DOHH2 (cell line): ENCODE measurements at regions not wholly inside any gene's neighbourhood (a gene's known extent, or its start where the extent isn't known, plus 50 kb on each side); places are given as distances from the start of the nearest gene placed in this dataset.

ENCODE experiments used
- H3F3A ChIP-seq: fragments of 200-600 bp; sonication (generic), shearing (Covaris generic); 2 replicates; pipeline ENCODE4 v1.6.0; 2016; ENCODE audit warnings: antibody characterized with exemption, mild to moderate bottlenecking; ENCODE audit not compliant: control insufficient read depth, insufficient read depth
- H3K27ac ChIP-seq: fragments of 200-600 bp; sonication (generic); 2 replicates; pipeline ENCODE4 v1.5.1; 2014; ENCODE audit warnings: low read depth, mild to moderate bottlenecking, low read length, moderate library complexity
- H3K27me3 ChIP-seq: fragments of 200-600 bp; sonication (generic); 2 replicates; pipeline ENCODE4 v1.6.1; 2014; ENCODE audit warnings: mild to moderate bottlenecking, low read length, mixed read lengths; ENCODE audit not compliant: control insufficient read depth
- H3K36me3 ChIP-seq: fragments of 200-600 bp; sonication (generic); 2 replicates; pipeline ENCODE4 v1.6.1; 2014; ENCODE audit warnings: mild to moderate bottlenecking, low read length, moderate library complexity, mixed read lengths; ENCODE audit not compliant: control insufficient read depth
- H3K4me1 ChIP-seq: fragments of 200-600 bp; sonication (generic); 2 replicates; pipeline ENCODE4 v1.6.1; 2014; ENCODE audit warnings: mild to moderate bottlenecking, low read length, mixed read lengths; ENCODE audit not compliant: control insufficient read depth
- H3K4me2 ChIP-seq: fragments of 200-600 bp; sonication (generic); 2 replicates; pipeline ENCODE4 v1.6.0; 2014; ENCODE audit warnings: mild to moderate bottlenecking, low read length, moderate library complexity
- H3K4me3 ChIP-seq: fragments of 200-600 bp; sonication (generic); 2 replicates; pipeline ENCODE4 v1.5.1; 2014; ENCODE audit warnings: mild to moderate bottlenecking, low read length, mixed read lengths
- H3K79me2 ChIP-seq: fragments of 200-600 bp; sonication (generic); 2 replicates; pipeline ENCODE4 v1.6.1; 2014; ENCODE audit warnings: mild to moderate bottlenecking, low read length, mixed read lengths; ENCODE audit not compliant: control insufficient read depth
- H3K9me2 ChIP-seq: fragments of 200-600 bp; sonication (generic); replicated peaks from 2 replicates; pipeline ENCODE4 v1.6.1; 2014; ENCODE audit warnings: mild to moderate bottlenecking, low read length, mixed read lengths; ENCODE audit not compliant: control insufficient read depth
- H3K9me3 ChIP-seq: fragments of 200-600 bp; sonication (generic); 2 replicates; pipeline ENCODE4 v1.6.1; 2014; ENCODE audit warnings: antibody characterized with exemption, low read length, mixed read lengths; ENCODE audit not compliant: control insufficient read depth, insufficient read depth
- H4K20me1 ChIP-seq: fragments of 200-600 bp; sonication (generic); 2 replicates; pipeline ENCODE4 v1.6.0; 2014; ENCODE audit warnings: low read depth, mild to moderate bottlenecking, antibody characterized with exemption, low read length, moderate library complexity; ENCODE audit not compliant: control insufficient read depth, insufficient read depth
- EZH2phosphoT487 ChIP-seq: fragments of 200-600 bp; sonication (generic); IDR thresholded peaks from 2 replicates; pipeline ENCODE4 v1.6.1; 2017; ENCODE audit warnings: borderline replicate concordance, mild to moderate bottlenecking, antibody characterized with exemption, low read length, moderate library complexity, mixed read lengths
- TF ChIP-seq, protein P1 (sequence below): fragments of 200-600 bp; sonication (generic); IDR thresholded peaks from one replicate; pipeline ENCODE4 v1.5.1; 2014; ENCODE audit warnings: antibody characterized with exemption, mild to moderate bottlenecking, low read depth, low read length; ENCODE audit not compliant: poor library complexity, severe bottlenecking

DNA sequence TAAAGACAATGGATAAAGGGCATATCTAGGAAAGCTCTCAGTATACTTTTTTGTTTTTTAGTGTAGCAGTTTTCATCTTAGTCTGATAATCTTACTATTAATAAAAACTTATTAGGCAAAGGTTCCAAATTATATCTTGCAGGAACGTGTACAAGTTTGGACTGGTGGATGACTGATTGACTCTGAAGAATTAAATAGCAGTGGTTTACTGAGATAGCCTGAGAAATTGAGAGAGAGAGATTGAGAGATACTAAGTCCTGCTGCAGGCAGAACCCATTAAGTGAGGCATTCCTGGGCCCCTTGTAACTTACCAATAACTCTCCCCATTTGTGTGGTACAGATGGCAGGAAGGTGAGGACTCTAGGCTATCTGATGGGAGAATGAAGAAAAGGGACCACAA is 80.2 kb upstream of the SLC38A2 start:
- Histone ChIP-seq H3K27me3 (peaks cover 3% of the 10 kb centered on the region), H3K27ac (no peak overlapping the region), H3K9me2 (no peaks in the 10 kb centered on the region), H3F3A (no peaks in the 10 kb centered on the region), H3K4me2 (no peak overlapping the region), H4K20me1 (no peaks in the 10 kb centered on the region), H3K4me3 (no peak overlapping the region), H3K36me3 (no peaks in the 10 kb centered on the region), H3K4me1 (no peaks in the 10 kb centered on the region), H3K79me2 (no peaks in the 10 kb centered on the region), H3K9me3 (no peaks in the 10 kb centered on the region)
- TF ChIP-seq, protein P1, sequence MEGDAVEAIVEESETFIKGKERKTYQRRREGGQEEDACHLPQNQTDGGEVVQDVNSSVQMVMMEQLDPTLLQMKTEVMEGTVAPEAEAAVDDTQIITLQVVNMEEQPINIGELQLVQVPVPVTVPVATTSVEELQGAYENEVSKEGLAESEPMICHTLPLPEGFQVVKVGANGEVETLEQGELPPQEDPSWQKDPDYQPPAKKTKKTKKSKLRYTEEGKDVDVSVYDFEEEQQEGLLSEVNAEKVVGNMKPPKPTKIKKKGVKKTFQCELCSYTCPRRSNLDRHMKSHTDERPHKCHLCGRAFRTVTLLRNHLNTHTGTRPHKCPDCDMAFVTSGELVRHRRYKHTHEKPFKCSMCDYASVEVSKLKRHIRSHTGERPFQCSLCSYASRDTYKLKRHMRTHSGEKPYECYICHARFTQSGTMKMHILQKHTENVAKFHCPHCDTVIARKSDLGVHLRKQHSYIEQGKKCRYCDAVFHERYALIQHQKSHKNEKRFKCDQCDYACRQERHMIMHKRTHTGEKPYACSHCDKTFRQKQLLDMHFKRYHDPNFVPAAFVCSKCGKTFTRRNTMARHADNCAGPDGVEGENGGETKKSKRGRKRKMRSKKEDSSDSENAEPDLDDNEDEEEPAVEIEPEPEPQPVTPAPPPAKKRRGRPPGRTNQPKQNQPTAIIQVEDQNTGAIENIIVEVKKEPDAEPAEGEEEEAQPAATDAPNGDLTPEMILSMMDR, result no peak
- TF ChIP-seq EZH2phosphoT487, result no peak

DNA sequence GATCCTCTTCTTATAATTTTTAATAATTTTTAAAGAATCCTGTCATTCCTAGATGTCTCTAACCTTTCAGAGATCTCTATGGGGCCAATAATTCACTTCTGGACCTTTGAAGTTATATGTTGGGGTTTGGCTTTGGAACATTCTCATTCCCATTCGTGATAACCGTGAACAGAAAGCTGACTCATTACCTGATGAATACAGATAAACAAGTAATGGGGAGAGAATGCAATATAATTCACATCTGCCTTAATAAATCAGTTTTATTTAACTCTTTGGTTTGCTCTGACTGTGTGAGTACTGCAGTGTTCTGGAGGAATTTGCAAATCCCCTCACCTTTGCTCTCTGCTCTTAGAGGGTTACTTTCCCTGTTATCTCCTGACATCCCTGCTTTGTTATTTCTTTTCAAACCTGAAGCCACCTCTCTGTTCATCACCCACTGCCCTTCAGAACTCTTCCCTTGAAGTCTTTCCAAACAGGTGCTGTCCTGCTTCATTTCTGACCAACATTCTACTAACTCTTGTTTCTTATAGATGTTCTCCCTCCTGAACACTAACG is 79.6 kb upstream of the SLC38A2 start:
- Histone ChIP-seq H3K4me2 (no peak overlapping the region), H3F3A (no peaks in the 10 kb centered on the region), H3K9me3 (no peaks in the 10 kb centered on the region), H3K4me3 (no peak overlapping the region), H4K20me1 (no peaks in the 10 kb centered on the region), H3K27ac (no peak overlapping the region), H3K4me1 (no peaks in the 10 kb centered on the region), H3K9me2 (no peaks in the 10 kb centered on the region), H3K36me3 (no peaks in the 10 kb centered on the region), H3K79me2 (no peaks in the 10 kb centered on the region), H3K27me3 (peaks cover 3% of the 10 kb centered on the region)
- TF ChIP-seq EZH2phosphoT487, result no peak
- TF ChIP-seq, protein P1, result no peak

DNA sequence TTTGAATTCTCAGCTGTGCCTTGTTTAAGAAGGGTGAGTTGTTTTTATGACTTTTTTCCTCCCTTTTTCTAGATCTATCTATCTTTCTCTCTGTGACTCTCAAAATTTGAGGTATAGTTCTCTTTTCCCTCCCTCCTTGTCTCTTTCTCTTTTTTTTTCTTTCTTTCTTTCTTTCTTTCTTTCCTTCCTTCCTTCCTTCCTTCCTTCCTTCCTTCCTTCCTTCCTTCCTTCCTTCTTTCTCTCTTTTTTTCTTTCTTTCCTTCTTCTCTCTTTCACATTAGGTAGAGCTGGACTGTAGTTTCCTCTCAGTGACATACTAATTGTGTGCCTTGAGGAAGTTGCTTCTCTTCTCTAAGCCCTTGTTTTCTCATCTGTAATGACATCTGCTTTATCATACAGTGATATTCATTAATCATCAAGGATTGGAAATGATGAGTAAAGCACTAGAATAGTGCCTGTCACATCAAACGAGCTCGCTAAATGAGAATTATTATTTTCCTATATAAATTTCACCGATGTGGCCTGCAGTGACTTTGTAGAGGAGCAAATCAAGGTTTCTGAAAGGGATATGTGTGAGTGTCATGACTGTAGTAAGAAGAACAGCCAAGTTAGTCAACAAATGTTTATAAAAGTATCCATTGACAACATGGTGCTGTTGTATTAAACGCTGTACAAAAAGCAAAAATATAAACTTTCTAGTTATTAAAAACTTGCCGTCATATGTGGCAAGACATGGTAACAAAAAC is 78.9 kb upstream of the SLC38A2 start:
- H3F3A ChIP-seq, result no peaks in the 10 kb centered on the region
- no peaks in the 10 kb centered on the region for H3K4me1 ChIP-seq
- no peaks in the 10 kb centered on the region for H3K36me3 ChIP-seq
- H3K4me3 ChIP-seq, result no peak overlapping the region
- H3K27me3 ChIP-seq, result peaks cover 3% of the 10 kb centered on the region
- H3K4me2 ChIP-seq, result no peak overlapping the region
- H3K79me2 ChIP-seq, result no peaks in the 10 kb centered on the region
- H3K27ac ChIP-seq, result no peak overlapping the region
- TF ChIP-seq, protein P1, result no peak
- no peak for TF ChIP-seq EZH2phosphoT487
- H3K9me2 ChIP-seq, result no peaks in the 10 kb centered on the region
- H3K9me3 ChIP-seq, result no peaks in the 10 kb centered on the region
- no peaks in the 10 kb centered on the region for H4K20me1 ChIP-seq
